ENCODE measurements at regions not wholly inside any gene's neighbourhood (a gene's known extent, or its start where the extent isn't known, plus 50 kb on each side); places are given as distances from the start of the nearest gene placed in this dataset.

DNA sequence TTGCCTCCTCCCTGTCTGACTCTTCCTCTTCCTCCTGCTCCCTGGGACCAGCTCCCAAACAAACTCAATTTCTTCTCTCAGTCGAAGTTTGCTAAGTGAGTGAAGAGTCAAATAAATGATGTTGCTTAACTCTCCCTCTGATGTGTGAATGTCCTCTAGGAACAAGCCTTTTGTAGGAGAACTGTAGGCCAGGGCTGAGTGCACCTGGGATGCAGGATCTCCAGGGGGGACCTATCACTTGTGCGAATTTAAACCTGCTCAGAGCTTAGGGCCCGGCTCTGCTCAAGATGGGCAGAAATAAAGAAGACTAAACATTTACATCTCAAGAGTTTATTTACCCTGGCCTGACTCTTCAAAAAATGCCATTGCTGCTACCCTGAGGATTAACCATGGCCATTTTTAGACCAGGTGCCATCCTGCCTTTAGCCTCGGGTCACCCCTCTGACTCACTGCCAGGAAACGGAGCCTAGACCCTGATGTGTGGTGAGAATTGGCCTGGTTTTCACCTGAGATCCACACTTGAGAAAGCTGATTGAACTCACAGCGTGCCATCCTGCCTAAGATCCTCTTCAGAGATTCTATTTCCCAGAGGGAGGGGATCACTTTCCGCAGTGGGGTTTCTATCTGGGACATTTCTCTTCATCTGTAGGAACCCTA, 63.6 kb upstream of the CD93 start:
- H3K4me3 ChIP-seq: no peak overlapping the region
- no peak overlapping the region for H3K27ac ChIP-seq
- no peaks in the 10 kb centered on the region for H3K4me1 ChIP-seq (replicated peaks)
- TF ChIP-seq POLR2A (IDR thresholded peaks at IDR 0.05) (no peak), POLR2AphosphoS5 (IDR thresholded peaks at IDR 0.05) (no peak)
- TF ChIP-seq, protein P1, sequence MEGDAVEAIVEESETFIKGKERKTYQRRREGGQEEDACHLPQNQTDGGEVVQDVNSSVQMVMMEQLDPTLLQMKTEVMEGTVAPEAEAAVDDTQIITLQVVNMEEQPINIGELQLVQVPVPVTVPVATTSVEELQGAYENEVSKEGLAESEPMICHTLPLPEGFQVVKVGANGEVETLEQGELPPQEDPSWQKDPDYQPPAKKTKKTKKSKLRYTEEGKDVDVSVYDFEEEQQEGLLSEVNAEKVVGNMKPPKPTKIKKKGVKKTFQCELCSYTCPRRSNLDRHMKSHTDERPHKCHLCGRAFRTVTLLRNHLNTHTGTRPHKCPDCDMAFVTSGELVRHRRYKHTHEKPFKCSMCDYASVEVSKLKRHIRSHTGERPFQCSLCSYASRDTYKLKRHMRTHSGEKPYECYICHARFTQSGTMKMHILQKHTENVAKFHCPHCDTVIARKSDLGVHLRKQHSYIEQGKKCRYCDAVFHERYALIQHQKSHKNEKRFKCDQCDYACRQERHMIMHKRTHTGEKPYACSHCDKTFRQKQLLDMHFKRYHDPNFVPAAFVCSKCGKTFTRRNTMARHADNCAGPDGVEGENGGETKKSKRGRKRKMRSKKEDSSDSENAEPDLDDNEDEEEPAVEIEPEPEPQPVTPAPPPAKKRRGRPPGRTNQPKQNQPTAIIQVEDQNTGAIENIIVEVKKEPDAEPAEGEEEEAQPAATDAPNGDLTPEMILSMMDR (IDR thresholded peaks at IDR 0.05): no peak
- intact Hi-C loops (cut with DNase I): no loop called here
- no peaks in the 10 kb centered on the region for H3K9me3 ChIP-seq
- H3K36me3 ChIP-seq: no peaks in the 10 kb centered on the region
- 91% methylated on average over 7 of the region's 7 CpGs for WGBS
- DNase-seq (ENCODE audit: low spot score): no peak
- H3K27me3 ChIP-seq (replicated peaks; ENCODE audit: insufficient read depth): no peaks in the 10 kb centered on the region

DNA sequence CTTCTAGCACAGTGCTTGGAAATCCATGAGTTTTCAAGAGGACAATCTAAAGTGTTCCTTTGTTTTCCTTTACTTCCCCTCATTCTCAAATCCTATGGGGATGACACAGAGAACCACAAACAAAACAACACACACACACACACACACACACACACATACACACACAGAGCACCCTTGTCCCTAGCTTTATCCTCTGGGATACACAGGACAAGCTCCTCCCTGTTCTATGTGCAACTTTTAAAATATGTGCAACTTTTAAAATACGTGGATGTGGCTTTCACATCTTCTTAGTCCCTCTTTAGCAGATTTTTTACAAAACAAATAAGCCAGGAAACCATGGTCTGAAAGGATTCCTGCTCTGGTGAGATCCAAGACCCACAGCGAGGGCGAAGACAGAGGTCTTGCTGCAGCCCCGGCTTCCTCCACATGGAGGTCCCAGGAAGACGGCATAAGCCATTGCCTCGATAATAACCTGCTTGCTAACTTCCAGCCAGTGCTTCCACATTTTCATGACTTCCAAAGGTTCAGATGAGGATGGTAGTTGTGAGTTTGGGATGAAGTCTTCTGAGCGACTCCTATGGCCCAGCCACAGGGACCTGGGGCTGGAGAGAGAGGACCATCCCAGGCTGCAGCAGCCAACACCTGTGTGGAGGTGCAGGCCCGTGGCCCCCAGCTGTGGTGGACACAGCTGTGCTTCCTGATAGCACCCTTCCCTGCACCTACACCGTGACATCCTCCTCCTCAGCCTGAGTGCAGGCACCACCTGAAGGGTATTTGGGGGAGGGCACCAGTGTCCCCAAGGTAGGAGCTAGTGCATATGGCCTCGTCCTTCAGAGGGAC, 62.8 kb upstream of the CD93 start:
- intact Hi-C loops (cut with DNase I): no loop called here
- DNase-seq (ENCODE audit: low spot score): no peak
- H3K27ac ChIP-seq: no peak overlapping the region

DNA sequence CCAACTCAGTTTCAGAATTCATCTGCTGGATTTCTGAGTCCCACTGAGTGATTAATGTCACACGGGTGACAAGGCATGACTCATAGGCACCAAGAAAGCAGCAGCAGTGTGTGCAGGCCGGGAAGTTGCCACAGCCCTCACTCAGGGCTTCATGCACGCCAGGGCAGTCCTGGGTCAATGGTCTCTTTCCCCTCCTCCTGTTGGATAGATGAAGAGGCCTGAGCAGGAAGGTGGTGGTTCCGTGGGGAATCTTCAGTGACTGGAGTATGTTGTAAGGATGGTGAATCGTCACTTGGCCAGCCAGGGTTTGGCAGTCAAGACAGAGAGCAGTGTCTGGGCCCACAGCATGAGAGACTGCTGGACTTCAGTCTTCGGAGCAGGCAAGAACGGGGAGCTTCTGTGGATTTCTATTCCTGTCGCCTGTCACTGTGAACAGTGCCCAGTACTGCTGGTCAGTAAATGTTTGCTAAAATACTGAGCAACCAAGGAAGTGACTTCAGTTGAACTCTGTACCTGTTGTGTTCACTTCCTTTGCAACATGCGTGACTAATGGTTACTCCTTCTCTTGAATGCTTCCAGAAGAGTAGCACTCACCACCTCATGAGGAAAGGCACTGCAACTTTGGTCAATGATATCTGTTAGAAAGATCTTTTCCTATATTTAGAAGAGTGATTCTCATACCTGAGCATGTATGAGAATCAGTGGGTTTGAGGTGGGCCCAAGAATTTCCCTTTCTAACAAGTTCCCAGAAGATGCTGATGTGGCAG, 62.0 kb upstream of the CD93 start:
- Histone ChIP-seq H3K36me3 (no peaks in the 10 kb centered on the region), H3K27me3 (replicated peaks; ENCODE audit: insufficient read depth) (no peaks in the 10 kb centered on the region), H3K9me3 (no peaks in the 10 kb centered on the region), H3K4me3 (no peak overlapping the region), H3K27ac (no peak overlapping the region), H3K4me1 (replicated peaks) (no peaks in the 10 kb centered on the region)
- no peak for DNase-seq (ENCODE audit: low spot score)
- WGBS: 81% methylated on average over 9 of the region's 9 CpGs
- intact Hi-C loops (cut with DNase I): no loop called here
- TF ChIP-seq POLR2A (IDR thresholded peaks at IDR 0.05): no peak
- TF ChIP-seq, protein P1 (IDR thresholded peaks at IDR 0.05): no peak
- TF ChIP-seq POLR2AphosphoS5 (IDR thresholded peaks at IDR 0.05): no peak

More for the DNA sequence above, 62.8 kb upstream of the CD93 start:
- H3K36me3 ChIP-seq: no peaks in the 10 kb centered on the region
- no peaks in the 10 kb centered on the region for H3K9me3 ChIP-seq
- WGBS: 91% methylated on average over 10 of the region's 10 CpGs
- no peak overlapping the region for H3K4me3 ChIP-seq
- H3K4me1 ChIP-seq (replicated peaks): no peaks in the 10 kb centered on the region
- TF ChIP-seq, protein P1 (IDR thresholded peaks at IDR 0.05): no peak
- TF ChIP-seq POLR2A (IDR thresholded peaks at IDR 0.05) (no peak), POLR2AphosphoS5 (IDR thresholded peaks at IDR 0.05) (no peak)
- no peaks in the 10 kb centered on the region for H3K27me3 ChIP-seq (replicated peaks; ENCODE audit: insufficient read depth)

DNA sequence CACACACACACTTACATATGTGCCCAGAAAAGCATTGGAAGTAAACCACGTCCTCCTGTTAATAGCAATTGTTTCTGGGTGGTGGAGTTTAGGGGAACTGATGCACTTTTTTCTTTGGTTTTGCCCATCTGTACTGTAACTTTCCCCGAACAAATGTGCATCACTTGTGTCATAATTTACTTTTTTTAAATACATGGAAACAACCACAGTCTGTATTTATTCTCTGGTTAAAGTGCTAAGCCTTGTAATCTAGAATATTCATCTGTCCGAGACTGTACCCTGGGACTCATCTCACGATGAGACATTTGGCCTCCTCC, 61.5 kb upstream of the CD93 start:
- no peak overlapping the region for H3K27ac ChIP-seq
- H3K4me3 ChIP-seq: no peak overlapping the region
- TF ChIP-seq, protein P1 (IDR thresholded peaks at IDR 0.05): no peak
- H3K27me3 ChIP-seq (replicated peaks; ENCODE audit: insufficient read depth): no peaks in the 10 kb centered on the region
- no peaks in the 10 kb centered on the region for H3K4me1 ChIP-seq (replicated peaks)
- 73% methylated on average over 4 of the region's 4 CpGs for WGBS
- no peak for DNase-seq (ENCODE audit: low spot score)
- no peaks in the 10 kb centered on the region for H3K36me3 ChIP-seq
- intact Hi-C loops (cut with DNase I): no loop called here
- no peaks in the 10 kb centered on the region for H3K9me3 ChIP-seq
